Osteocyte (in vitro differentiated cells): ENCODE measurements at regions not wholly inside any gene's neighbourhood (a gene's known extent, or its start where the extent isn't known, plus 50 kb on each side); places are given as distances from the start of the nearest gene placed in this dataset.
"Not testable (repeated sequence)": the region's sequence is repeated elsewhere in the genome, so short reads cannot be mapped to it uniquely, and the experiment has no call there.

Experiments
- DNase-seq: peaks from one replicate; pipeline ENCODE4 v3.0.0; 2021; ENCODE audit warnings: mixed read lengths; ENCODE audit not compliant: unreplicated experiment; ENCODE audit errors: extremely low spot score
- H3K27ac Mint-ChIP-seq: one replicate; pipeline ENCODE4 v1.8.0; 2021; ENCODE audit warnings: mild to moderate bottlenecking, mixed read lengths; ENCODE audit not compliant: unreplicated experiment
- H3K27me3 Mint-ChIP-seq: one replicate; pipeline ENCODE4 v1.8.0; 2021; ENCODE audit warnings: mixed read lengths; ENCODE audit not compliant: unreplicated experiment
- H3K36me3 Mint-ChIP-seq: one replicate; pipeline ENCODE4 v1.8.0; 2021; ENCODE audit warnings: mixed read lengths; ENCODE audit not compliant: unreplicated experiment
- H3K4me1 Mint-ChIP-seq: one replicate; pipeline ENCODE4 v1.8.0; 2021; ENCODE audit warnings: mixed read lengths; ENCODE audit not compliant: unreplicated experiment
- H3K4me3 Mint-ChIP-seq: one replicate; pipeline ENCODE4 v1.8.0; 2021; ENCODE audit warnings: mild to moderate bottlenecking, moderate library complexity, mixed read lengths; ENCODE audit not compliant: unreplicated experiment
- H3K9me3 Mint-ChIP-seq: one replicate; pipeline ENCODE4 v1.8.0; 2021; ENCODE audit warnings: mixed read lengths; ENCODE audit not compliant: unreplicated experiment
- TF ChIP-seq, protein P1 (sequence below): fragments of 200-600 bp; sonication (generic); IDR thresholded peaks from 2 replicates; pipeline ENCODE4 v1.5.0; 2021; ENCODE audit warnings: antibody characterized with exemption, mild to moderate bottlenecking, moderate library complexity

DNA sequence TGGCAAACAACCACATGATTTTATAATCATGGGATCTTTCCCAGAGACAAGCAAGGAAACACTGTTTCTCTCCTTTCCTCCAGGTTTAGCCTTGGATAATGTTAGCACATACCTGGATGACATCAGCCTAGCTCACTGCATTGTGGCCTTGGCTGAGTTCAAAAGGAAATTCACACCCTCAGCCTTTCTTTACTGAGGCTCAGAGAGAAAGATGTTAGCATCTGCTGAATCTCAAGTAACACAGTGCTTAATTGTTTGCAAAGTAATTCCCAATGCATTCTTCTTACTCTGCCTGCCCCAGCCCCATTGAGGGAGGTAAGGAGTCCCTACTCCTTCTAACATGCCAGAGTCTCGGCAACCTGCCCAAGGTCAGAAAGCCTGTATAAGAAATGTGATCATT lies 432.2 kb upstream of the LMCD1 start:
- no peak overlapping the region for H3K4me3 Mint-ChIP-seq
- TF ChIP-seq, protein P1, sequence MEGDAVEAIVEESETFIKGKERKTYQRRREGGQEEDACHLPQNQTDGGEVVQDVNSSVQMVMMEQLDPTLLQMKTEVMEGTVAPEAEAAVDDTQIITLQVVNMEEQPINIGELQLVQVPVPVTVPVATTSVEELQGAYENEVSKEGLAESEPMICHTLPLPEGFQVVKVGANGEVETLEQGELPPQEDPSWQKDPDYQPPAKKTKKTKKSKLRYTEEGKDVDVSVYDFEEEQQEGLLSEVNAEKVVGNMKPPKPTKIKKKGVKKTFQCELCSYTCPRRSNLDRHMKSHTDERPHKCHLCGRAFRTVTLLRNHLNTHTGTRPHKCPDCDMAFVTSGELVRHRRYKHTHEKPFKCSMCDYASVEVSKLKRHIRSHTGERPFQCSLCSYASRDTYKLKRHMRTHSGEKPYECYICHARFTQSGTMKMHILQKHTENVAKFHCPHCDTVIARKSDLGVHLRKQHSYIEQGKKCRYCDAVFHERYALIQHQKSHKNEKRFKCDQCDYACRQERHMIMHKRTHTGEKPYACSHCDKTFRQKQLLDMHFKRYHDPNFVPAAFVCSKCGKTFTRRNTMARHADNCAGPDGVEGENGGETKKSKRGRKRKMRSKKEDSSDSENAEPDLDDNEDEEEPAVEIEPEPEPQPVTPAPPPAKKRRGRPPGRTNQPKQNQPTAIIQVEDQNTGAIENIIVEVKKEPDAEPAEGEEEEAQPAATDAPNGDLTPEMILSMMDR = no peak
- H3K27ac Mint-ChIP-seq = no peak overlapping the region
- H3K27me3 Mint-ChIP-seq = no peaks in the 10 kb centered on the region
- no peaks in the 10 kb centered on the region for H3K4me1 Mint-ChIP-seq
- H3K36me3 Mint-ChIP-seq = no peaks in the 10 kb centered on the region
- H3K9me3 Mint-ChIP-seq = peaks cover 6% of the 10 kb centered on the region
- DNase-seq = no peak

DNA sequence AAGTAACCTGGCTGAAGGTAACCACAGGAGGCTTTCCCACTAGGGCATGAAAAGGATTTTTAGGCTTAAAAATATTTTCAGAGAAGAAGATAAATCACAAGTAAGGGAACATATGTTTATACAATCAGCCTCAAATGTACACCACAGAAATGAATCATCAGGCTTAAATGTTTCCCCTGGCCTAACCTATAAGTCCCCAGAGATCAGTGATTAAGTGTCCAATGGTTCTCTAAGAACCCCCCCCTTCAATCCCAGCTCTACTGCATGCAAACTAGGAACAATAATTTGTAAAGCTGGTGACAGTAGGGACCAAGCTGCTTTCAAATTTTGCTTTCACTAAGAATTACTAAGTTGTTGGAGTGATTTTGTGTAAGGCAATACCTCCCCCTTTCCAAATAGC lies 431.6 kb upstream of the LMCD1 start:
- Mint-ChIP-seq H3K4me1 (no peaks in the 10 kb centered on the region), H3K27ac (no peak overlapping the region), H3K27me3 (no peaks in the 10 kb centered on the region), H3K9me3 (peaks cover 4% of the 10 kb centered on the region), H3K4me3 (no peak overlapping the region), H3K36me3 (no peaks in the 10 kb centered on the region)
- TF ChIP-seq, protein P1 = no peak
- no peak for DNase-seq

DNA sequence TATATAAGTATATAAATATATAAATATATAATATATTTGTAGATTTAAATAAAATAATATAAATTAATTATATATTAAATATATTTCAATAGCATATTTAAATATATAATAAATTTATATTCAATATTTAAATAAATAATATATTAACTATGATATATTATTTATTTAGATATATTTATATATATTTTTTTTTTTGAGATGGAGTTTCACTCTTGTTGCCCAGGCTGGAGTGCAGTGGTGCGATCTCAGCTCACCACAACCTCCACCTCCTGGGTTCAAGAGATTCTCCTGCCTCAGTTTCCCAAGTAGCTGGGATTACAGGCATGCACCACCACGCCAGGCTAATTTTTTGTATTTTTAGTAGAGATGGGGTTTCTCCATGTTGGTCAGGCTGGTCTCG lies 426.9 kb upstream of the LMCD1 start:
- H3K27ac Mint-ChIP-seq, H3K27me3 Mint-ChIP-seq, H3K4me1 Mint-ChIP-seq, H3K4me3 Mint-ChIP-seq, H3K9me3 Mint-ChIP-seq, DNase-seq, H3K36me3 Mint-ChIP-seq: not testable (repeated sequence)

DNA sequence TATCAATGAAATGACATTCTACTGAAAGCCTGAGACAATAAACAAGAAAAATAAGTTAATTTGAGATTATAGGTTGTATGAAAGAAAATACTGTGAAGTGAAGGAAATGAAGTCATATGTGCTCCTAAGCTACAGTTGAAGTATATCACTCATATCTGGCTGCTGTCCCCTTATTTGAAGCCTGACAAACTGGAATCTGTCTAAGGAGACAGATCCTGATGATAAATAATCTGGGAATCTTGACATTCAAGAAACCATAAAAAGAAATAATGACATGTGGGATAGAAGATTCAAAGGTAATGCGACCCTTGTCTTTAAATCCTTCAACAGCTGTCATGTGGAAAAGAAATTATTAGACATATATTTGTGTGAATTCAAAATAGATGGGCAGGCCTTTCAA lies 424.5 kb upstream of the LMCD1 start:
- Mint-ChIP-seq H3K27ac (no peak overlapping the region), H3K4me1 (no peaks in the 10 kb centered on the region), H3K27me3 (peaks cover 4% of the 10 kb centered on the region), H3K4me3 (no peak overlapping the region), H3K9me3 (no peaks in the 10 kb centered on the region), H3K36me3 (no peaks in the 10 kb centered on the region)
- DNase-seq = no peak
- TF ChIP-seq, protein P1 = no peak

DNA sequence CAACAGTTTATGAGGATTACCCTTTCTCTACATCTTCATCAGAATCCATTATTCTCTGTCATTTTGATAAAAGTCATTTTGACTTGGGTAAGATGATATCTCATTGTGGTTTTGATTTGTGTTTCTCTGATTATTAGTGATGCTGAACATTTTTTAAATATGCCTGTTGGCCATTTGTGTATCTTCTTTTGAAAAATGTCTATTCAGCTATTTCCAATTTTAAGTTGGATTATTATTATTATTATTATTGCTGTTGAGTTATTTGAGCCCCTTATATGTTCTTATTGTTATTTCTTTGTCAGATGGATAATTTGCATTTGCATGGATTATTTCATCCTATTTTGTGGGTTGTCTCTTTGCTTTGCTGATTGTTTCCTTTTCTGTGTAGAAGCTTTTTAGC lies 421.2 kb upstream of the LMCD1 start:
- Mint-ChIP-seq H3K4me3 (no peak overlapping the region), H3K27me3 (peaks cover 9% of the 10 kb centered on the region), H3K27ac (no peak overlapping the region), H3K36me3 (no peaks in the 10 kb centered on the region), H3K9me3 (no peaks in the 10 kb centered on the region), H3K4me1 (no peaks in the 10 kb centered on the region)
- no peak for DNase-seq
- TF ChIP-seq, protein P1 = no peak

DNA sequence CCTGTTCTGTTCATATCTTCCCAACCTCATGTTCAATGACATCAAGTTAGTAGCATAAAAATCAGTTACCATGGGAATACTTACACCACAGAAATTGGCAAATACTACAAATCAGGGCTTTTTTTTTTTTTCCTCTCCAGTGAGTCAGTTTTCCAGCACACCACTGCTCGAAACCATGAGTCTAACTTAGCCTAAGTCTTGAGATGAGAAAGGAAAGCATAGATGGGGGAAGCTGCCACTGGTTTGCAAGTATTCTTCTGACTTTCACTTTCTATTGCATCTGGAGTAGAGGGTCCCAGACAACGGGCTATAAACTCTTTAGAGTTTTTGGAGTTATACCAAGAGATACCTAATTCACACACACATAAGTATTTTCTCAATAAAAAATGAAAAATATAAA lies 416.1 kb upstream of the LMCD1 start:
- Mint-ChIP-seq H3K4me1 (no peaks in the 10 kb centered on the region), H3K27ac (no peak overlapping the region), H3K36me3 (no peaks in the 10 kb centered on the region), H3K4me3 (no peak overlapping the region), H3K9me3 (no peaks in the 10 kb centered on the region), H3K27me3 (peaks cover 7% of the 10 kb centered on the region)
- TF ChIP-seq, protein P1 = no peak
- DNase-seq = no peak
